ENCODE measurements at regions not wholly inside any gene's neighbourhood (a gene's known extent, or its start where the extent isn't known, plus 50 kb on each side); places are given as distances from the start of the nearest gene placed in this dataset.
"Not testable (repeated sequence)": the region's sequence is repeated elsewhere in the genome, so short reads cannot be mapped to it uniquely, and the experiment has no call there.

DNA sequence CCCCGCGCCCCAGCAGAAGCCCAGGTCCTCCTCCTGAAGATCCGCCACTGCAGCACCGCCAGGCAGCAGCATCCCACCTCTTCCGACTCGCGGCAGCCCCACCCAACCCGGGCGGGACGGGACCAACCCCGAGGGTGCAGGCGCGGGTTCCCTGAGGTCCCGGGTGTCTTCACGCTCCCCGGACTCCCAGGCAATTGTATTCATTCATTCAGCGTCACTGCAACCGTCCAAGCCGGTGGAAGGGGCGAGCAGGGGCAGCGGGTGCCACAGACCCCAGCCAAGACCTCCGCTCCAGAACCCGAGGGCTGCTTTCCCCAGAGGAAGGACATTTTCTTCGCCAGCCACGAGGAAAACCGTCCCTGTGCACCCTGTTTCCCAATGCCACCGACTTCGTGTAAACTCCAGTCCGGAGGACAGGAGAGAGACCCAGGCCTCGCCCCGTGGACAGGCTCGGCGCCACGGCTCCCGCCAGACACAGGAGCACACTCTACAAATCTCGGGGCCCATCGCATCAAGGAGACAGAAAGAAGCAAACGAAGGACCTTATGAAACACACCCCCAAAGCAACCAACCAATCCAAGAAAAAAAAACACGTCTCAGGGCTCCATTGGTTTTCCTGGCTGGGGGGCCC, 1471.5 kb downstream of the FOXD4L5 start:
- not testable (repeated sequence) for DNase-seq (ENCODE audit: low read depth in 2 of 3, low spot score in 2 of 3)

GRCh38 chr9:63812822-63813221, 1472.2 kb downstream of the FOXD4L5 start:
- DNase-seq (ENCODE audit: low read depth in 2 of 3, low spot score in 2 of 3): not testable (repeated sequence)

DNA sequence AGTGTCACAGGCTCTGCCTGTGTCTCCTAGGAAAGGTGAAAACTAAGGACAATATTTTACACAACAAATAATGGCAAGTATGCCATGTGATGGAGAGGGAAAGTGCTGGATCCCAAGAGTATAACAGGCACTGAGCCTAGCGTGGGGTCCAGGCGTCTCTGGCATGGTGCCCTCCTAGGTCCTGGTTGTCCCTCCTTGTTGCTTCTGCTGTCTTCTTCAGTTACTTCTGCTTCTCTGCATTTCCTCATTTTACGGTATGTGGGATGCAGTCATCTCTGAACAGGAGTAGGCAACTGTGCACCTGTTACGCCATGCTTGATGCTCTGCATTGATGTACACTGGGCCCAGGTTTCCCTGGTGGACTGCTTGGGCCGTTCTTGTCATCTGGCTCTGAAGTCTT, 1480.8 kb downstream of the FOXD4L5 start:
- DNase-seq (ENCODE audit: low read depth in 2 of 3, low spot score in 2 of 3): not testable (repeated sequence)

DNA sequence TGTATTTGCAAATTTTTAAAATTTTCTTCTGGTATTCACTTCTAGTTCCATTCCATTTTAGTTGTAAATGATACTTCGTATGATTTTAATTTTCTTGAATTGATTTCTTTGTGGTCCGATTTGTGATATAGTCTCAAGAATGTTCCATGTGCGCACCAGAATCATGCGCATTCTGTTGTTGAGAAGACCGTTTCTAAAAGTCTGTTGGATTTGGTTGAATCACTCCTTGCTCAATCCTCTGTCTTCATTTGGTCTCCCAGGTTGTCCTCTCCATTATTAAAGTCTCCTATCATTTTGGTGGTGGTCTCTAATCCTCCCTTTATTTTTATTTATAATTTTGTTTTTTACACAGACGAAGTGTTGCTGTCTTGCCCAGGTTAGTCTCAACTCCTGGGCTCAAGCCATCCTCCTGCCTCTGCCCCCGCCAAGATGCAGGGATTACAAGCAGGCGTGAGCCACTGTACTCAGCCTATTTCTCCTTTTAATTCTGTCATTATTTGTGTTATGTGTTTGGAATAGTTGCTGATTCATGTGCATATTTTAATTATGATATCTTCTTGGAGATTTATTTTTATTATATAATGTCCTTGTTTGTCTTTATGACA, 1490.8 kb downstream of the FOXD4L5 start:
- DNase-seq (ENCODE audit: low read depth in 2 of 3, low spot score in 2 of 3): not testable (repeated sequence)

GRCh38 chr9:63787454-63787853, 1497.6 kb downstream of the FOXD4L5 start:
- DNase-seq (ENCODE audit: low read depth in 2 of 3, low spot score in 2 of 3): not testable (repeated sequence)

- not testable (repeated sequence) for DNase-seq (ENCODE audit: low read depth in 2 of 3, low spot score in 2 of 3)
Observed at GRCh38 chr9:63785059-63785458, 1500.0 kb downstream of the FOXD4L5 start.

DNA sequence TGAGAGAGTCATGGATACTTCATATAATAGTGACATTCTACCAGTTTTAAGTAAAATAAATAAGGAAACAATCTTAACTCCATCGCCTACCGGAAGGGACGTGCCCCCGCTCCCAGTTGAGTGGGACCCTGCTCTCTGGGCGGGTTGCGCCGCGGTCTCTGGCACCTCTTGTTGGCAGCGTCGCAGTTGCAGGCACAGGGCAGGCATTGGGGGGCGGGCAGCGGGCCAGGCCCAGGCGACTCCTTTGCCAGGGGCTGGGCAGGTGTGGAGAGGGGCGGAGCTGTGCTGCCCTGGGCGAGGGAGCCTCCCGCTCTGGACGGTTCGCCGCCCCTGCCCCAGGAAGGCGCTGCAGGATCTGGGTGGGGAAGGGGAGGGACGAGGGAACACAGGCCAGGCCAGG, 1500.6 kb downstream of the FOXD4L5 start:
- DNase-seq (ENCODE audit: low read depth in 2 of 3, low spot score in 2 of 3): not testable (repeated sequence)

DNA sequence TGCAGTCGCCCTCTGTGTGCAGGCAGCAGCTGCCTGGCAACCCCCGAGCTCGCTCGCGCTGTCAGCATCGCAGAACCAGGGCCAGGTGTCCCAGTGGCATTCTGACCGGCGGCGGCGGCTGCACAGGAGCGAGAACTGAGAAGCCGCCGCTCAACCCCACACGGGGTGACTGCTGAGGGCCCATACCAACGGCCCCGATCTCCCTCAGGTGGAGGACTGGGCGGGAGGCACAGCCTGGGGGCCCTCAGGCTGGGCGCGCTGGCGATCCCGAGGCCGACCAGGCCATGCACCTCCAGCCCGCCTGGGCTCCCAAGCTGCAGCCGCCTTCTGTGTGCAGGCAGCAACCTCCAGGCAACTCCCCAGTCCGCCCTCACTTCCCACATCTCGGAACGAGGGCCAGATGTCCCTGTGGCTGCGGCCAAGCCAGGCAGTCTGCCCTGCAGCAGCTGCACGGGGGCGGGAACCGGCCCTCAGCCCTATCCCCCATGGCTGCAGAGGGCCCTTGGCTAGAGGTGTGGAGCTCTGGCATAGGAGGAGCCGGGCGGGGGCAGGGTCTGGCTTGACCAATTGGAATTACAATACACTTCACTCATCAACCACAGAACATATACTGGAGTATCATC, 1503.1 kb downstream of the FOXD4L5 start:
- not testable (repeated sequence) for DNase-seq (ENCODE audit: low read depth in 2 of 3, low spot score in 2 of 3)

DNA sequence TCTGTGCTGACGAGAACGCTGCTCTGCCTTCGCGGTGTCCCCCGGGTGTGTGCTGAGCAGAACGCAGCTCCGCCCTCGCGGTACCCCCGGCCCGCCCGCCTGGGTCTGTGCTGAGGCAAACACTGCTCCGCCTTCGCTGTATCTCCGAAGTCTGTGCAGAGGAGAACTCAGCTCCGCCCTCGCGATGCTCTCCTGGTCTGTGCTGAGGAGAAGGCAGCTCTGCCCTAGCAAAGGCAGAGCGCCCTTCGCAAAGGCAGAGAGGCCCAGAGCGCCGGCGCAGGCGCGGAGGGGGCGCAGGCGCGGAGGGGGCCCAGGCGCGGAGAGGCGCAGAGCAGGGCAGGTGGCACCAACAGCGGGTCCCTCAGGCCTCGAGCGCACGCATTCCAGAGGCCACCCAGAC, 1503.6 kb downstream of the FOXD4L5 start:
- DNase-seq (ENCODE audit: low read depth in 2 of 3, low spot score in 2 of 3): peak; percentile 1 to 9 (median 4)

GRCh38 chr9:63776220-63776619, 1508.8 kb downstream of the FOXD4L5 start:
- DNase-seq (ENCODE audit: low read depth in 2 of 3, low spot score in 2 of 3): not testable (repeated sequence)

DNA sequence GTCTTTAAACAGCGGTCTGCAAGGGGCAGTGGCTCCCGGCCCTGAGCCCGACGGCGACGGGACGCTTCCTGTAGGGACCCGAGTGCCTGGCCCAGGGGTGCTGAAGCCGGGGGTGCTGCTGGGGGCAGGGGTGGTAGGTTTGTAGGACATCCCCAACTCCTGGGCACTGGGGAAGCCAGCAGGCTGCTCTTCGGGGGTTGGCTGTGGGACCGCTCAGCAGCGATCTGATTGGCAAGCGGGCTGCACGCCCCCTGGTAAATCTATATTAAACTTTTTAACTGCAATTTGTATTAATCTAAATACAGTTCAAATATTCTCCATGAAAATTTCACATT, 1510.0 kb downstream of the FOXD4L5 start:
- DNase-seq (ENCODE audit: low read depth in 2 of 3, low spot score in 2 of 3): not testable (repeated sequence)

GRCh38 chr9:63774369-63775091, 1510.5 kb downstream of the FOXD4L5 start:
- not testable (repeated sequence) for DNase-seq (ENCODE audit: low read depth in 2 of 3, low spot score in 2 of 3)

DNA sequence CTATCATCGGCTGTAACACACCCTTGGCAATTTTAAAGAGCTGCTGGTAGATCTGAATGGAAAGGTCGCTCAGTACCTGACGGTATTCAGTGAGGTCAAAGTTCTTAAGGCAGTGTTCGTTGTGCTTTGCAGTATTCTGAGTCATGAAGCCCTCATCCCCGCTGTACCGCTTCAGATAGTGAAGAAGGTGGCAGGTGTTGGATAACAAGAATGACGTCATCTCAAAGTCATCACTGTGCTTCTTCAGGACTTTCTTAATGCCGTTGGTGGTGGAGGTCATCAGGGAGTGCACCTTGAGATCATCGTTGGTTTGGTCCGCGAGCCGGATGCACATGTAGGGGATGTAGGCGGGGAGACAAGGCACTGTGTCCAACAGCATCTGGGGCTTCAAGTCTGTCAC, 1522.8 kb downstream of the FOXD4L5 start:
- DNase-seq (ENCODE audit: low read depth in 2 of 3, low spot score in 2 of 3): not testable (repeated sequence)

- not testable (repeated sequence) for DNase-seq (ENCODE audit: low read depth in 2 of 3, low spot score in 2 of 3)
Observed at GRCh38 chr9:63729021-63729420, 1556.0 kb downstream of the FOXD4L5 start.

GRCh38 chr9:63728287-63728686, 1556.7 kb downstream of the FOXD4L5 start:
- DNase-seq (ENCODE audit: low read depth in 2 of 3, low spot score in 2 of 3): no peak

DNA sequence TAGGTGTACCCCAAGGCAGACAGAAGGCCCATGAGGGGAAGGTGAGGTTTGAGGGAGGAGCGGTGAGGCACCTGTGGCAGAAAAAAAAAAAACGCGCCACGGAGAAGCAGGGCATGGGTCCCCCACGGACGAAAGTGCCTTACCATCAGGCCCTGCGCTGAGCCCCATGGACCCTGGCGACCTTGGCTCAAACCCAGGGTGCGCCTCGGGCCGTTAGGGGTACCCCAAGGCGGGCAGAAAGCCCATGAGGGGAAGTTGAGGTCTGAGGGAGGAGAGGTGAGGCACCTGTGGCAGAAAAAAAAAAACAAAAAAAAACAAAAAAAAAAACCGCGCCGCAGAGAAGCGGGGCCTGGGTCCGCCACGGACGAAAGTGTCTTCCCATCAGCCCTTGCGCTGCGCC, 1576.7 kb downstream of the FOXD4L5 start:
- DNase-seq (ENCODE audit: low read depth in 2 of 3, low spot score in 2 of 3): not testable (repeated sequence)

GRCh38 chr9:63704456-63704855, 1580.6 kb downstream of the FOXD4L5 start:
- DNase-seq (ENCODE audit: low read depth in 2 of 3, low spot score in 2 of 3): not testable (repeated sequence)

GRCh38 chr9:63703670-63704069, 1581.3 kb downstream of the FOXD4L5 start:
- DNase-seq (ENCODE audit: low read depth in 2 of 3, low spot score in 2 of 3): not testable (repeated sequence)

DNA sequence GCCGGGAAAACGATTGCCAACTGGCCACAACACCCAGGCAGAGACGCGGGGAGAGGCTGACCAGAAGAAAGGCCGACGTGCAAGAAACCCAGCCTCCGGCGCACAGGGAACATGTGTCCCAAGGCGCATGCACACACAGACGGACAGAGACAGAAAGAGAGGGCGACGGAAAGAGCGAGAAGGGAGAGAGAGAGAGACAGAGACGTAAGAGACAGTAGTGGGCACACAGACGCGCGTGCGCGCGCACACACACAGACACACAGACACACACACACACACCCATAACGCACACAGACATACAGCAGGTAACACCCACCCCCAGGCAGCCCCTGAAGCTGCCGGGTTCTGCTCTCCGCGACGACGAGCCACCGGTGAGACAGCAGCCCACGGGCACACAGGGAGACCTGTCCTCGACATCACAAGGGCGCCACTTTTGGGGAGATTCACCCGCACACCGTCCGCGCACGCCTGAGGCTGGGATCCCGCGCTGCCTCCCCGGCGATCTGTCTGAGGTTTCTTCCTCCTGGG, 1581.8 kb downstream of the FOXD4L5 start:
- not testable (repeated sequence) for DNase-seq (ENCODE audit: low read depth in 2 of 3, low spot score in 2 of 3)

All from hematopoietic multipotent progenitor cell (in vitro differentiated cells).